HL-60 (cell line): ENCODE measurements at regions not wholly inside any gene's neighbourhood (a gene's known extent, or its start where the extent isn't known, plus 50 kb on each side); places are given as distances from the start of the nearest gene placed in this dataset.

ENCODE experiments used
- DNase-seq, 2 experiments: peaks; one replicate each; pipeline ENCODE4 v3.0.0-alpha.2; 2010 to 2020; ENCODE audit warnings: low read depth in 1 of 2, low spot score in 1 of 2
- H3K27ac ChIP-seq: fragments of 250-450 bp; sonication (Bioruptor Pico); replicated peaks from 2 replicates; pipeline ENCODE4 v1.5.1; 2020; ENCODE audit warnings: mild to moderate bottlenecking, moderate library complexity
- H3K27me3 ChIP-seq: fragments of 250-450 bp; sonication (Bioruptor Pico); 2 replicates; pipeline ENCODE4 v1.5.1; 2021; ENCODE audit warnings: mild to moderate bottlenecking, moderate library complexity; ENCODE audit not compliant: insufficient read depth, poor library complexity, severe bottlenecking
- H3K4me3 ChIP-seq: replicated peaks from 2 replicates; pipeline ENCODE4 v1.5.1; 2011; ENCODE audit warnings: mild to moderate bottlenecking, control low read depth, low read length; ENCODE audit not compliant: insufficient read depth
- GABPA ChIP-seq: IDR thresholded peaks from 2 replicates; pipeline ENCODE4 v1.6.1; 2012; ENCODE audit warnings: low read depth
- POLR2AphosphoS5 ChIP-seq: IDR thresholded peaks from 2 replicates; pipeline ENCODE4 v1.6.1; 2012; ENCODE audit warnings: low read depth
- SPI1 ChIP-seq: IDR thresholded peaks from 2 replicates; pipeline ENCODE4 v1.6.1; 2012; ENCODE audit warnings: low read depth, mild to moderate bottlenecking, borderline replicate concordance
- TF ChIP-seq, protein P1 (sequence below): IDR thresholded peaks from one replicate; pipeline ENCODE4 v1.5.1; 2011; ENCODE audit warnings: low read length, control low read depth, inconsistent platforms; ENCODE audit not compliant: insufficient read depth
- TF ChIP-seq, protein P2 (sequence below): IDR thresholded peaks from 2 replicates; pipeline ENCODE4 v1.6.1; 2012; ENCODE audit warnings: low read depth; ENCODE audit not compliant: insufficient replicate concordance

DNA sequence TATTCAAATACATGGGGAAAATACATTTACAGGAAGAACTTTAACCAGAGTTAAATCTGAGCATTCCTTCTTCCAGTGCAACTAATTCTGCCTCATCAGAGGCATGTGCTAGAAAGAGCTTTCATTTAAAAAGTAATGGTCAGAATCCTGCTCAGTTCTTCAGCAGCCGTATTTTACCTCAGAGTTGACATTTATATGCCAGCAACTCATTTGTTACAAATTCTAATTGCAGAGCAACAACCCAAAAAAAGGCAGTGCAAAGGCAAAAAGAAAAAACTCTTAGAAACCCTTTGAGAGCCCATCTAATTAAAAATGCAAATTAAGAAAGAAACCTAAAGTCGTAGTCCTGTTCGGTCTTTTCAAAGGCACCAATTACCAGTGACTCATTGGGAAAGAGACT lies 392.5 kb downstream of the PBX1 start:
- DNase-seq, result no peak
- Histone ChIP-seq H3K27me3 (no peaks in the 10 kb centered on the region), H3K4me3 (no peak overlapping the region), H3K27ac (no peak overlapping the region)
- TF ChIP-seq SPI1 (no peak), GABPA (no peak), POLR2AphosphoS5 (no peak)
- TF ChIP-seq, protein P1, sequence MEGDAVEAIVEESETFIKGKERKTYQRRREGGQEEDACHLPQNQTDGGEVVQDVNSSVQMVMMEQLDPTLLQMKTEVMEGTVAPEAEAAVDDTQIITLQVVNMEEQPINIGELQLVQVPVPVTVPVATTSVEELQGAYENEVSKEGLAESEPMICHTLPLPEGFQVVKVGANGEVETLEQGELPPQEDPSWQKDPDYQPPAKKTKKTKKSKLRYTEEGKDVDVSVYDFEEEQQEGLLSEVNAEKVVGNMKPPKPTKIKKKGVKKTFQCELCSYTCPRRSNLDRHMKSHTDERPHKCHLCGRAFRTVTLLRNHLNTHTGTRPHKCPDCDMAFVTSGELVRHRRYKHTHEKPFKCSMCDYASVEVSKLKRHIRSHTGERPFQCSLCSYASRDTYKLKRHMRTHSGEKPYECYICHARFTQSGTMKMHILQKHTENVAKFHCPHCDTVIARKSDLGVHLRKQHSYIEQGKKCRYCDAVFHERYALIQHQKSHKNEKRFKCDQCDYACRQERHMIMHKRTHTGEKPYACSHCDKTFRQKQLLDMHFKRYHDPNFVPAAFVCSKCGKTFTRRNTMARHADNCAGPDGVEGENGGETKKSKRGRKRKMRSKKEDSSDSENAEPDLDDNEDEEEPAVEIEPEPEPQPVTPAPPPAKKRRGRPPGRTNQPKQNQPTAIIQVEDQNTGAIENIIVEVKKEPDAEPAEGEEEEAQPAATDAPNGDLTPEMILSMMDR, result no peak
- TF ChIP-seq, protein P2, sequence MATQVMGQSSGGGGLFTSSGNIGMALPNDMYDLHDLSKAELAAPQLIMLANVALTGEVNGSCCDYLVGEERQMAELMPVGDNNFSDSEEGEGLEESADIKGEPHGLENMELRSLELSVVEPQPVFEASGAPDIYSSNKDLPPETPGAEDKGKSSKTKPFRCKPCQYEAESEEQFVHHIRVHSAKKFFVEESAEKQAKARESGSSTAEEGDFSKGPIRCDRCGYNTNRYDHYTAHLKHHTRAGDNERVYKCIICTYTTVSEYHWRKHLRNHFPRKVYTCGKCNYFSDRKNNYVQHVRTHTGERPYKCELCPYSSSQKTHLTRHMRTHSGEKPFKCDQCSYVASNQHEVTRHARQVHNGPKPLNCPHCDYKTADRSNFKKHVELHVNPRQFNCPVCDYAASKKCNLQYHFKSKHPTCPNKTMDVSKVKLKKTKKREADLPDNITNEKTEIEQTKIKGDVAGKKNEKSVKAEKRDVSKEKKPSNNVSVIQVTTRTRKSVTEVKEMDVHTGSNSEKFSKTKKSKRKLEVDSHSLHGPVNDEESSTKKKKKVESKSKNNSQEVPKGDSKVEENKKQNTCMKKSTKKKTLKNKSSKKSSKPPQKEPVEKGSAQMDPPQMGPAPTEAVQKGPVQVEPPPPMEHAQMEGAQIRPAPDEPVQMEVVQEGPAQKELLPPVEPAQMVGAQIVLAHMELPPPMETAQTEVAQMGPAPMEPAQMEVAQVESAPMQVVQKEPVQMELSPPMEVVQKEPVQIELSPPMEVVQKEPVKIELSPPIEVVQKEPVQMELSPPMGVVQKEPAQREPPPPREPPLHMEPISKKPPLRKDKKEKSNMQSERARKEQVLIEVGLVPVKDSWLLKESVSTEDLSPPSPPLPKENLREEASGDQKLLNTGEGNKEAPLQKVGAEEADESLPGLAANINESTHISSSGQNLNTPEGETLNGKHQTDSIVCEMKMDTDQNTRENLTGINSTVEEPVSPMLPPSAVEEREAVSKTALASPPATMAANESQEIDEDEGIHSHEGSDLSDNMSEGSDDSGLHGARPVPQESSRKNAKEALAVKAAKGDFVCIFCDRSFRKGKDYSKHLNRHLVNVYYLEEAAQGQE, result no peak

DNA sequence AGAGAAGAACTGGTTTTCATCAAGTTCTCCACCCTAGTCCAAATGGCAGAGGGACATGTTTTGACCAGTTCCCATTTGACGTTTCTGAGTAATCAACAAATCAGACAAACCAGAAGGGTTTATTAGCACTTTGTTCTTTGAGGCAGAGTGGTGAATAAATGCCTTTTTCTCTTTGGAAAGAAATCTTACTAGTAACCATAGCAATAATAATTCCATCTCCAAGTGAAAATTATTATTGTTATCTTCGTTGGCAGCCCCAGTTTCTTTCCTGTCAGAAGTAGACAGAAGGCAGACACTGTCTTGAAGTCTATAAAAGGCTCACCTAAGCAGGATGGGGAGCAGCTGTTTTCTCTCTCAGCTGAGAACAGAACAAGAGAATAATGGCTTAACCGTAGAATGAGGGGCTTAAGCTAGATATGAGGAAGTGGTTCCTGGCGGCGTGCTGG lies 391.6 kb downstream of the PBX1 start:
- H3K27ac ChIP-seq, result no peak overlapping the region
- 0 out of 2 replicates have a peak, but pooled peaks have one; percentile 4 for TF ChIP-seq SPI1
- TF ChIP-seq, protein P2, result no peak
- no peaks in the 10 kb centered on the region for H3K27me3 ChIP-seq
- DNase-seq, result no peak
- no peak overlapping the region for H3K4me3 ChIP-seq

DNA sequence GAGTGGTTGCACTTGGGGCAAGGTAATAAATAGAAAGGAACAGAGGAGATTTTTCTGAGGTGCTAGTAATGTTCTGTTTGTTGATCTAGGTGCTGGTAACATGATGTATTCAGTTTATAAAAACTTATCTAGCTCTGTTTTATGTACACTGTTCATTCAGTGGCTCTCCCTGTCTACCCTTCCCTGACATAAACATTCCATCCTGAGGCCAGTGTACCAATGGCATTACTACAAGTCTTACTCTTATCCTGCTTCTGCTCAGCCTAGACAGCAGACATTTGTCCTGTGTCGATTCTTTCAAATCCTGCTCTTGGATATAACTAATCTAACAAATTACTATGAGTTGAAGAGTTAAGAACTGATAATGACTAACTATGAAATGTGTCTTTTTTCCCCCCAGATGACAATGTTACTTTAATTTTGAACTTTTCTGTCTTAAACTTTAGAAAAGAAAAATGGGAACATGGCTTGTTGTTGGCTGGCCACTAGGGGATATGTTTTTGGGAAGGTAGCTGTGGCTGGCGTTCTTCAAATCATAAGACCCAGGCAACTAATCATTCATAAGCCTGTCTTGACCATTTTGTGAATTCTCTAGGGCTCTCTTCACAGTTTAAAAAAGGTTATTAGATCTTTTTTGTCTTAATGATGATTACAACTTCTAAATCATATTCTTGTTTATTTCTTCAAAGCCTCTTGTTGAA lies 390.9 kb downstream of the PBX1 start:
- TF ChIP-seq, protein P1, result no peak
- TF ChIP-seq, protein P2, result no peak
- no peak for TF ChIP-seq POLR2AphosphoS5
- TF ChIP-seq SPI1, result no peak
- no peak for TF ChIP-seq GABPA
- H3K4me3 ChIP-seq, result no peak overlapping the region
- H3K27me3 ChIP-seq, result no peaks in the 10 kb centered on the region
- no peak for DNase-seq
- no peak overlapping the region for H3K27ac ChIP-seq
